HG02610 (cell line): ENCODE measurements at regions not wholly inside any gene's neighbourhood (a gene's known extent, or its start where the extent isn't known, plus 50 kb on each side); places are given as distances from the start of the nearest gene placed in this dataset.

Source experiments
- ATAC-seq: cut with Tn5 transposase; IDR thresholded peaks from one replicate; pipeline ENCODE4 v1.9.1; 2021; ENCODE audit warnings: mild to moderate bottlenecking, moderate library complexity; ENCODE audit not compliant: unreplicated experiment

DNA sequence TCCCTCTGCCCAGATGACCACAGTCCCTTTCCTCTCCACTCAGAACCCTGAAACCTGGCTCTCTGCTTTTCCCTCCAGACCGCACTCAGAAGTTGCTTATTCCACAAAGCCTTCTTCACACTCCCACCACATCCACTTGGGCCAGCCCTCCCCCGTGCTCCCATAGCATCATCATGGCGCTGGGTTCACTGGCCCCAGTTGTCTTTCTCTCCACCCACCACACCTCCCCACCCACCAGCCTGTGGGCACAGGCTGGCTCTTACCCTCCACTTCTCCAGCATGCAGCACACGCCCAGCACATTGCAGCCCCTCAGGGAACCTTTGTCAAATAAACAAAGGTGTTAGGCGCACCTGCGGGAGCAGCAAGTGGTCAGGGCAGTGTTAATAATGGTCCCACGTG is 130.0 kb downstream of the KATNIP start:
- no peak for ATAC-seq

DNA sequence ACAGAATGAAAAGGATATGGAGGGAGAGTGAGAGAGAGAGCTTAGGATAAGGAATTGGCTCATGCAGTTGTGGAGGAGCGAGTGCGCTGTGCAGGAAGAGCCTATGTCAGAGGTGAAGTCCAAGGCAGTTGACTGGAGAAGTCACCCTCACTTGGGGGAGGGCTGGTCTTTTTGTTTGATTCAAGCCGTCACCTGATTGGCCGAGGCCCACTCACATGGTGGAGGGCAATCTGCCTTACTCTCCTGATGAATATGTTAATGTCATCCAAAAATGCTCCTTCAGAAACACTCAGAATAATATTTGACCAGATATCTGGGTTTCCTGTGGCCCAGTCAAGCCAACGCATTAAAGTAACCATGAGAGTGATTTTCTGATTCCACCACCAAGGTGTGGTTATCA is 131.7 kb downstream of the KATNIP start:
- ATAC-seq: no peak

DNA sequence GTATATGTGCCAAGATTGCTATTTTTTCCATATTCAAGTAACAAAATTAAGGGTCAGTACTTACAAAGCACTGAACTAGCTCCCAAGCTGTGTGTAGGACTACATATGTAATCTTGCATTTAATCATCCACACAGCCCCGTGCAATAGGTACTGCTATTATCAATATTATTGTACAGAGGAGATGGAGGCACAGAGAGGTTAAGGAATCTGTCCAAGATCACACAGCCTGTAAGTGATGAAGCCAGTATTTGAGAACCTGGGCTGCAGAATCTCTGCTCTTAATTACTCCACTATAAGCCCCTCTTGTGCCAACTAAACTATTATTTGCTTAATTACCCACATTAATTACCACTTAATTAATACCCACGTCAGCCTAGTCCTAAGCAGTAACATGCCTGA is 134.1 kb downstream of the KATNIP start:
- ATAC-seq: no peak

DNA sequence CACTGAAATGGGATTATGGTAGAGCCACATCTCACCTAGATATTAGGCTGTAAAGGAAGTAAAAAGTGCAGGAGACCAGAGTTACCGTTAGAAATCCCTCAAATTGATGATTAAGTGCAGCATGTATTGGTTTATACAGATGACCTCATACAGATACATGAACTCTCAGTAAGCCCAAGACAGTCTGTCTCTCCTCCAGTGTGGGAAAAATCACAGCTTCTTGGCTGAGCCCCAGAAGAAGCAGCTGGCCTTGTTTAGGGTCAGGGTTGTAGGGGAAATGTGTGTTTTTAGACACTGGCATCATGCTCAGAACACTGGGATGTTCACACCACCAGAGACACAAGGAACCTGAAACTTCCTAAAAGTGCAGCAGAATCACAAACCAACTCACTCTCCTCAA is 135.9 kb downstream of the KATNIP start:
- ATAC-seq: no peak

DNA sequence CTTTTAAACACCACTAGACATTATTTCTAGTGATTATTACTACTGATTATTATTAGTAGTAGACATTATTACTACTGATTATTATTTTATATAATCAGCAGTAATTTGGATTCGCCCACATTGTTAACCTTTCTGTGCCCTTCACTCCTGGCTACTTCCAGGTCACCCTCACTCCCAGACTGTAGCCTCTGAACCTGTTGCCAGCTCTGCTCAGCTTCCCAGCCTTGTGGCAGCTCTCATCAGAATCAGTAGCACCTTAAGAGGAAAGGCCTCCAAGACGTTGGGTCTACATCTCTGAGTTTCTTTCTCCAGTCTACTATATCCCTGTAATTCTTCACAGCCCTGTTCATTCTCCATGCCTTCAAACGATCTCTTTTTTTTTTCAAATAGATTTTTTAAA is 137.0 kb downstream of the KATNIP start:
- no peak for ATAC-seq

DNA sequence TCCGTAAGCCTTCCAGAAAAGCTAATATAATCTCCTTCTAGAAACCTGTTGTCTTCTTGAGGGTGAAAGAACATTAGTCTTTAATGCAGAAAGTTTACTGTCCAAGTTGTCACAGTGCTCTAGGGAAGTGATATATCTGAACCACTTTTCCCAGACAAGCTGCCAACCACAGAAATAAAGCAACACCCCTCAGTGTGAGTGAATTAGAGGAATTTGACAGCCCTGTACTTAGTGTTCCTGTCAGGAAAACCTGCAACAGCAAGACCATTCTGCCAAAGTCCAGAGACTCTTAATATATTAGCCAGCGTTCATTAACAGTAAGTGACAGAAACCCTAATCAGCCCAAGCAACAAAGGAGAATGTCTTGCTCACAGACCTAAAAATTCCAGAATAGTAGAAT is 137.7 kb downstream of the KATNIP start:
- no peak for ATAC-seq

DNA sequence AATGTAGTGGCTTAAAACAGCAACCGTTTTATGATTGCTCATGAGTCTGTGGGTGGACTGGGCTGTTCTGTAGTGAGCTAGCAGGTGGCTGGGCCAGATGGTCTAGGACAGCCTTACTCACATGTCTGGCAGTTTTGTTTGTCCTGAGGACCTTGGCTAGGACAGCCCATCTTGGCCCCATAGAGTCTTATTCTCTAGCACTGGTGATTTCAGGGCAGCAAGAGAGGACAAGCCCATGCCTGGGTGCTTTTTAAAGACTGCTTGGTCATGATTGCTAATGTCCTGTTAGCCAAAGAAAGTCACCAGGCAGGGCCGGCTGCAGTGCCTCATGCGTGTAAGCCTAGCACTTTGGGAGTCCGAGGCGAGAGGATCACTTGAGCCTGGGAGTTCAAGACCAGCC is 139.8 kb downstream of the KATNIP start:
- no peak for ATAC-seq

DNA sequence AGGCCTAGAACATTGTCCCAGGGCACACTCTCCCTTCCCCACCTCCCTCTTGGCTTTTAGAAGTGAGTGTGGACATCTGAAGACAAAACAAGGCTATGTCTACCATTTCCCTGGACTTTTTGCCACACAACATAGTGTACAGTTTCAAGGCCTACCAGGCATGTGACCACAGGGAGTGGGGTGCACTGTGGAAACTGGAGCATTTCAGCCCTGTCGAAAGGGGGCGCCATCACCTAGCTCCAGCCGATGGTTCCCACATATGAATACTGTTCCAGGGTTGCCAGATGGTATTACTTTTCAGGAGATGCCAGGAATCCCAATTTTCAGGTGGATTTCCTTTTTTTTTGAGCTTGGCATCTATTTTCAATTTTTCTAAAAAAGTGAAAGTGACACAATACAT is 140.7 kb downstream of the KATNIP start:
- no peak for ATAC-seq

DNA sequence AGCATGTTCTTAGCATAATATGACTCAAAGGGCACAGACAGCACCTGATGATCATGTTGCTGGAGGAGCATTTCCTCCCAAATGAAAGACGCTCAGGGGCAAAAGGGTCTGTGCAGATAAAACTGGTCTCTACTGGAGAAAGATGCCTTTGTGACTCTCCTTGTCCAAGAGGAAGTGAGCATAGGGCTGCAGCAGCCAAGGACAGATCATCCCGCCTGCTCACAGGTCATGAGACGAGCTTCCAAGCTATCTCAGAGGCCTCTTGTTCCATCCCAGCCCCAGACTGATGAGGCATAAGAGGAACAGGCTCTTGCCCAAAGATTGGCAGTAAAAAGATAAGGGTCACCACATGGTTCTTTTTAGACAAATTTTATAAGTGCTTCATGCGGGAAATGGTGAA is 141.8 kb downstream of the KATNIP start:
- no peak for ATAC-seq

DNA sequence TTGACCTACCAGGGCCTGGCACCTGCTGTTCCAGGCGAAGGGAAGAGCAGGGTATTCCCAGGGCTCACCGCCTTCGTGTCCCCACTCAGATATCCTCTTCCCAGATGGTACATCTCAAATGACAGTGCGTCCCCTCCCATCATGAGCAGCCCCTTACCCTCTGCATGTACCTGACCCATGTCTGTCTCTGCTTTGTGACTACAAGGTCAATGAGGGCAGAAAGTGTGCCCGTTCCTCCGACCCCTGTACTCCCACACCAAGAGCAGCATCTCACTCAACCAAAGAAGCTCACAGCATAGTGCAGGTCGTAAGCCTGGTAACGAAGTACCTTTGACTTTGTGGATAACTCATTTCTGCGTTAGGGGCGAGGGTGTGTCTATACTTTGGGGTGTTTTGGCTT is 142.6 kb downstream of the KATNIP start:
- ATAC-seq: no peak

DNA sequence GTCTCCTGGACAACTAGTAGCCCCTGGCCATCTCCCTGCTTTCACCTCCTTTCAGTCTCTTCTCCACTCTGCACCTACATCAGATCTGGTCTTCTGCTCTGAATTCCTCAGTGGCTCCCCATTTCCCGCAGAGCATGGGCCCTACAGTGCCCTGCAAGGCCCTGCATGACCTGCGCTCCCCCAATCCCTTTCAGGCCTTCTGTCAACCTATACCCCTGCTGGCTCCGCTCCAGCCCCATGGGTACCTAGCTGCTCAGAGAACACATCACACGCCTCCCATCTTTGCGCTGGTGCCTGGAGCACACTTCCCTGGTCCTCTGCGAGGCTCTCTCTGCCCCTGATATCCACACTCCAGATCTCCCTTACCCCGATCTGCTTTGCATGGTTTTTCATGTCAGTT is 145.2 kb downstream of the KATNIP start:
- ATAC-seq: no peak

DNA sequence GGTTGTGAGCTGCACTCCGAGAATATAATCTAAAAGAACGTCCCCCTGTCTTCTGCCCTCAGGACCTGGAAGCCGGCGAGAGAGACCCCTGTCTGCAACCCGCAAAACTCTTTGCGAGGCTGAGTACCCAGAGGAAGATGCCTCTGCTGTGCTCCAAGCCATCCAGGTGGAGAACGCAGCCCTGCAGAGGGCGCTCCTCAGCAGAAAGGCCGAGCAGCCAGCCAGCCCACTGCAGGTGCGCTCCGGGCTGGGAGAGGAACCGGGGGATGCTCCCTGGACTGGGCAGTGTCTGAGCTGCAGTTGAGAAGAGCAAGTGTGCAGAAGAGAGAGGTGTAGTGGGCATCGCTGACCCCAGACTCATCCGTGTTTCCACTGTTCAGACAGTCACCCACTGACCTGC is 148.3 kb downstream of the KATNIP start:
- ATAC-seq: no peak

DNA sequence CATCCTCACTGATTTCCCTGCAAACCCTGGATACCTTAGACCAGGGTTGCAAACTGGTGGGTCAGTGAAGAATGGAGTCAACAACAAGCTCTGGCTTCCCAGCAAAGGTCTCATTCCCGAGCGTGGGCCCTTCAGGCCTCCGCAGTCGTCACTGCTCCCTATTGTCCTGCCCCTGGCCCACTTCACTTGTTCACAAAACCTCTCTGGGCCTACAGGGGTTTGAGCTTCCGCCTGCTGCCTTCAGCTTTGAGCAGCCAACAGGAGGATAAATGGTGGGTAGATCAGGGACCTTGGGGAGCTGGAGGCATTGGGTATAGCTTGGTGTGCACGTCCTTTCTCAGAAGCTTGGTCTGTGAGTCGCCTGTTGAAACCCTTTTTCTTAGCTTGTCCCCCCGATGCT is 148.8 kb downstream of the KATNIP start:
- ATAC-seq: no peak

DNA sequence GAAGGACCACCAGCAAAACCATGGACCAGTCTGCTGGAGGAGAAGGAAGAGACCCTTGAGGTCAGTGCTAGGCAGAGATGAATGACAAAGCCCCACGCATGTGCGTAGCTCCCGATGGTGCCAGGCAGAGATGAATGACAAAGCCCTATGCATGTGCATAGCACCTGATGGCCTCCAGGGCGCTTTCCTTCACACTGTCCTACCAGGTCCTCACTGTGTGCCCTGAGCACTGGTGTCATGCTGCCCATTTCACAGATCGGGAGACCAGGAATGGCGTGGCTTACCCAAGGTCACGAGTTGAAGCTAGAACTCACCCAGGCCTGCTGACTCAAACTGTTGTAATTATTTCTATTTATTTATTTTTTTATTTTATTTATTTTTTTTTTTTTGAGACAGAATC is 149.6 kb downstream of the KATNIP start:
- ATAC-seq: no peak

DNA sequence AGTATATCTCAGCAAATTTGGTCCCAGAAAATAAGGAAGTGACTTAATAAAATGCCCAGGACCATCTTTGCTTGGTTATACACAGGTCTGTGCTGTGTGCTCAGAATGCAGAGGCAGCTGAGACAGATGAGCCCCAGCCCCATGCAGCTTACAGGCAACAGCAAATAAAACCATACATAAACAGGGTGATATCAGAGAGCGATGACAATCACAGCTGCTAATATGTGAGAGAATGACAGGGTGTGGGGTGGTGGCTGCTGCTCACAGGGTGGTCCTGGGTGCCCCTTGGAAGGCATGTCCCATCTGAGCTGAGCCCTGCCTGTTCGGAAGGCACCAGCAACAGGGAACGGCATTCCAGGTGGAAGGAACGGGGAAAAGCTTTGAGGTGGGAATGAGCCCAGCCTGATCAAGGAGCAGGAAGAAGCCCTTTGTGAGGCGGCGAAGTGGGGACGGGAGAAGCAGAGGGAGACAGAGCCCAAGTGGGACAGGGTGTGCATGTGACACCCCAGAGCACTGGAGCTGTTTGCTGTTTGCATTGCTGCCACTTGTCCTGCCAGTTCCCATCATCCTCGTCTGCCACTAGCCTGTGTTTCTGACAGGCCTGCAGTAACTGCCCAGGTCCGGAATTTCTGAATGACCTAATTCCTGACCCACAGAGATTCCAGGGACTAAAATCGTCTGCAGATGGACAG is 150.5 kb downstream of the KATNIP start:
- ATAC-seq: no peak

DNA sequence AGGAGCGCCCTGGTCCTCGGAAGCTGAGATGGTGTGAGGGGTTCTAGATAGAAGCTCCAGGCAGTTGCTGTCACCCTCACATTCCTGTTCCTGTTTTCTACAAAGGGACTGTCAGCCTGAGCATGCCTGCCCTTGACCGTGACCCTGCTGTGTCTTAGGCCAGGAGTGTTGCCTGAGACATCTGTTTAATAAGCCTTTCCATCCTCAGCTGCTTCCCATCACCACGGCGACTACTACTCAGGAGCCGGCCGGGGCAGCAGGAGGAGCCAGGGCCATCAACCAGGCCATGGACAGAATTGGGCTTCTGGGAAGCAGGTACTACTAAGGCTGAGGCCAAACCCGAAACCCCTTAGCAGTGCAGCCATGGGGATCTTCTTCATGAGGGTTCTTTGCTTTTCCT is 151.4 kb downstream of the KATNIP start:
- no peak for ATAC-seq

DNA sequence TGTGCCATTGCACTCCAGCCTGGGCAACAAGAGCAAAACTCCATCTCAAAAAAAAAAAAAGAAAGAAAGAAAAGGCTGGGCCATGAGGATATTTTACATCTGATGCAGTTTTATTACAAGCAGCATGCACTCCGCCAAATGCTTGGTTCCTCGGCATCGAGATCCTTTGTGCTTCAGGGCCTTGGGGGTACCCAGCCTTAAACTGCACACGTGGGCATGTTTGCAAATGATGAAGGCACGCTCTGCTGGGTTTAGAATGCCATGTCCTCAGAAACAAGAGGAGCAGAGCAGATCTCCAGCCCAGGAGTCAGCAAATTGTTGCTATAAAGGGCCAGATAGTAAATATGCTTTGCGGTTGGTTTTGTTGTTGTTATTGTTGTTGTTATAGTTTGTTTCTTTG is 153.2 kb downstream of the KATNIP start:
- ATAC-seq: no peak

DNA sequence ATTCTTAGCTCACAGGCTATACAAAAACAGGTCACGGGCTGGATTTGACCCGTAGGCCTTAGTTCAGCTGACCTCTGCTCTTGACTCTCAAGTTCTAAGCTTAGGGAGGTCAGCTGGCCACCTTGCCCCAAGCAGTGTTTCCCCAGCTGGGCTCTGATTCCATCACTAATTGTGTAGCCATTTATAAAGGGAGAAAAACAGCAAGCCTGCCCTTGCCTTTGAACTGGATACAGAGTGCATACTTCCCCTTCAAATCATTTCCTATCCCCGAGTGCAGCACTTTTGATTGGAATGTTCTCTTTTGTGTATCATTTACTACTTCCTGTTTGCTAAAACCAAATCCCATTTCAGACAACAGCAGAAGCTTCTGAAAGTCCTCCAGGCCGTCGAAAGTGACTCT is 153.6 kb downstream of the KATNIP start:
- no peak for ATAC-seq

DNA sequence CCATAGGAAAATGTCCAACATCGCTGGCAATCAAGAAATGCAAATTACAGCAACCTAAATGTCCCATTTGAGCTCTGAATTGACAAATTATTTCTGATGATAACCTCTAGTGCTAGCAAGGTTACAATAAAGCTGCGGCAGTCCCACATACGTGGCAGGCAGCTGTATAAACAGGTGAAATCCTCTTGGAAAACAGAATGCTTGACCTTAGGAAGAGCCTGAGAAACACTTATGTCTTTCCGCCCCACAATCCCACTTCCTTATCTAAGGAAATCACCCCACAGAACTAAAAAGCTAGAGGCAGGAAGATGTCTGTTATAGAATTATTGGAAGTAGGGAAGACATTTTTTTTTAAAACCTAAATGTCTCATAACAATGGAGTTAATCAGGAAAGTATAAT is 154.3 kb downstream of the KATNIP start:
- ATAC-seq: no peak

DNA sequence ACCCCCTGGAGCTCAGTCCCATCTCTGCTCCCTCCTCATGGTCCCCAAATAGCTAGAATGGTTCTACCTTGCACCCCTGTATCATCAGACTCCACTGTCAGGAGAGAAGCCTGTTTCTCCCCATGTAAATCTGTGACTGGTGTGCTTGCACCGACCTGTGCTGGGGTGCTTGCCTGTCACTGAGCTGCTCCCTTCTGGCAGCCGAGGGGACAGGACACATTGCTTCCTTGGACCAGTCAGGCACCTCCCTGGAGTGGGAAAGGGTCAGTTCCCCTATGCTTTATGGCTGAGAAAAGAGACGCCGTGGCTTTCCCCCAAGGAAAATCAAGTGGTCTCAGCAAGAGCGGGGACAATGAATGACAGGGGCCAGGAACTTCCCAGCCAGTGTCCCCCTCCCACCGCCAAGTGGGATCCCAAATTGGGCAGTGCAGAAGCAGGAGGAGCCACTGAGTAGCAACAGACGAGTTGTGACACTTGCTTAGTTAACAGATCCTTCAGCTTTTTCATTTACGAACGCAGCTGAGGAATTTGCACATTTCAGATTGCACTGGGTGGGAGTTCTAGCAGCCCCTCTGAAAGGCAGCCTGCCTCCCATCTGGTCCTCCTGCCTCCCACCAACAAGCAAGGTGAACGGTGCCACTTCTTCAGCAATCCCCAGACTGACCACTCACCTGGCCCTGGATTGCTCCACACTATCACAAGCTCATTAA is 156.4 kb downstream of the KATNIP start:
- no peak for ATAC-seq

DNA sequence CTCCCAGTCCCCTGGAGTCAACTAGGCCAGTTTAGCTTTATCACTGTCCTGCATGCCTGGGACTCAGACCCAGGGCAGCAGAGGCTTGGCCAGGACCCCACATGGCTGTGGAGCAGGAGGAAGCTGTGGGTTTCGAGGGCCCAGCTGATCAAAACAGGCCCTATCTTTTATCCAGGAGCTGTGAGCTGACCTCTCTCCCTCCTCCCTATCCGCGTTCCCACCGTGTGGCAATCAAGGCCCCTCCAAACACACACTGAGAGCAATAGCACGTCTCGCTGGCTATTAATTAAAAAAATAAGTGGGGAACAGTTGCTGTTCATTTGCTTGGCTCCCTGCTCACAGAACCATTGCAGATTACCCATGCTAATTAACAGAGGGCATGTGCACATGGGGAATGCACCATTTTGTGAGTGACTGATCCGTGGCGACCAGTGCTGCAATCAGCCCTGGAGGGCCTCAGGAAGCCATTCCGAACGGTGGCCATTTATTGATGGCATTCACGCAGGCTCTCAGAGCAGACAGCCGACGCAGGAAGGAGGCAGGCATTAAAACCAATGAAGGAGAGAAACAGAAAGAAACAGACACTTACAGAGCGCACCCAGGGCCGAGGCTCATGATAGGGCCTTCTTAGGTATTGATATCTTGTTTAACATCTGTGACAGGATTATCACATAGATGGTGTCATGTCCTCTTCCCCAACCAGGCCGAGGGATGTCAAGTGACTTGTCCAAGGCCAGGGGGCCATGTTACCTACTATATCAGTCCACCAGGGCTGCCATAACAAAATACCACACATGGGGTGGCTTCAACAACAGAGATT is 157.1 kb downstream of the KATNIP start:
- no peak for ATAC-seq

DNA sequence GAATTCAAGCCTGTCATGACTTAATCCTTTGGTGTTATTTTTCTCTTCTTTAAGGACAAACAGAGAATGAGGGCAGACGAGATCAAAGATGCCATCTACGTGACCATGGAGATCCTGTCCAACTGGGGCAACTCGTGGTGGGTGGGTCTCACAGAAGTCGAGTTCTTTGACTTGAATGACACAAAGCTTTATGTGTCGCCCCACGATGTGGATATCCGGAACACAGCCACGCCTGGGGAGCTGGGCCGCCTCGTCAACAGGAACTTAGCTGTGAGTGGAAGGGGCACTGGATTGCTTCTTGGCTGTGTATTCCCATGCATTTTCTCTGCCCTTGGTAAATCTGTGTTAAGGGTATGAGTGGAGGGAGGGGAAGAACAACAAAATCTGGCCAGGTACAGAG is 158.7 kb downstream of the KATNIP start:
- ATAC-seq: no peak
